Karpas-422 (cell line): ENCODE measurements at regions not wholly inside any gene's neighbourhood (a gene's known extent, or its start where the extent isn't known, plus 50 kb on each side); places are given as distances from the start of the nearest gene placed in this dataset.

Experiments used
- DNase-seq: peaks from one replicate; pipeline ENCODE4 v3.0.0-alpha.2; 2015
- H2AFZ ChIP-seq: fragments of 200-600 bp; sonication (generic); 2 replicates; pipeline ENCODE4 v1.6.1; 2014; ENCODE audit warnings: antibody characterized with exemption, low read length, mixed read lengths
- H3K27ac ChIP-seq: fragments of 200-600 bp; sonication (generic); 2 replicates; pipeline ENCODE4 v1.5.1; 2014; ENCODE audit warnings: mild to moderate bottlenecking, low read length, moderate library complexity
- H3K27me3 ChIP-seq: fragments of 200-600 bp; sonication (generic); 2 replicates; pipeline ENCODE4 v1.6.1; 2014; ENCODE audit warnings: low read length, mixed read lengths
- H3K36me3 ChIP-seq: fragments of 200-600 bp; sonication (generic); 2 replicates; pipeline ENCODE4 v1.6.1; 2014; ENCODE audit warnings: low read length, mixed read lengths; ENCODE audit not compliant: insufficient read depth
- H3K4me1 ChIP-seq: fragments of 200-600 bp; sonication (generic); 2 replicates; pipeline ENCODE4 v1.6.1; 2014; ENCODE audit warnings: mild to moderate bottlenecking, low read length, mixed read lengths
- H3K4me2 ChIP-seq: fragments of 200-600 bp; sonication (generic); 2 replicates; pipeline ENCODE4 v1.6.1; 2014; ENCODE audit warnings: low read length, low read depth, mild to moderate bottlenecking; ENCODE audit not compliant: poor library complexity, severe bottlenecking
- H3K4me3 ChIP-seq: fragments of 200-600 bp; sonication (generic); 2 replicates; pipeline ENCODE4 v1.5.1; 2014; ENCODE audit warnings: mild to moderate bottlenecking, antibody characterized with exemption, low read length, mixed read lengths
- H3K79me2 ChIP-seq: fragments of 200-600 bp; sonication (generic); 2 replicates; pipeline ENCODE4 v1.6.1; 2014; ENCODE audit warnings: mild to moderate bottlenecking, low read length, mixed read lengths
- H3K9ac ChIP-seq: fragments of 200-600 bp; sonication (generic); 2 replicates; pipeline ENCODE4 v1.6.0; 2014; ENCODE audit warnings: low read length
- H3K9me2 ChIP-seq: fragments of 200-600 bp; sonication (generic), shearing (Covaris generic); replicated peaks from 2 replicates; pipeline ENCODE4 v1.6.0; 2014; ENCODE audit warnings: mild to moderate bottlenecking, low read length, moderate library complexity; ENCODE audit not compliant: insufficient read depth
- H3K9me3 ChIP-seq: fragments of 300-700, 200-600 bp; sonication (generic); 2 replicates; pipeline ENCODE4 v1.6.1; 2014; ENCODE audit warnings: low read length, mixed read lengths
- H4K20me1 ChIP-seq: fragments of 200-600 bp; sonication (generic); 2 replicates; pipeline ENCODE4 v1.6.1; 2014; ENCODE audit warnings: mild to moderate bottlenecking, antibody characterized with exemption, low read length, low read depth; ENCODE audit not compliant: insufficient read depth

- Histone ChIP-seq H3K79me2 (no peaks in the 10 kb centered on the region), H3K27ac (no peak overlapping the region), H3K4me2 (no peak overlapping the region), H3K9ac (no peak overlapping the region), H3K36me3 (no peaks in the 10 kb centered on the region), H4K20me1 (no peaks in the 10 kb centered on the region), H3K9me3 (no peaks in the 10 kb centered on the region), H3K9me2 (no peaks in the 10 kb centered on the region), H3K4me3 (no peak overlapping the region), H3K4me1 (no peaks in the 10 kb centered on the region), H3K27me3 (no peaks in the 10 kb centered on the region), H2AFZ (no peak overlapping the region)
- DNase-seq: no peak
Measured at GRCh38 chr2:5121121-5121520, 571.1 kb upstream of the SOX11 start.

- H3K36me3 ChIP-seq: no peaks in the 10 kb centered on the region
- H3K79me2 ChIP-seq: no peaks in the 10 kb centered on the region
- H3K4me1 ChIP-seq: no peaks in the 10 kb centered on the region
- no peaks in the 10 kb centered on the region for H4K20me1 ChIP-seq
- H3K4me2 ChIP-seq: no peak overlapping the region
- H3K27ac ChIP-seq: no peak overlapping the region
- H3K9me2 ChIP-seq: no peaks in the 10 kb centered on the region
- H3K9me3 ChIP-seq: no peaks in the 10 kb centered on the region
- H3K9ac ChIP-seq: no peak overlapping the region
- H3K27me3 ChIP-seq: no peaks in the 10 kb centered on the region
- H3K4me3 ChIP-seq: no peak overlapping the region
- no peak overlapping the region for H2AFZ ChIP-seq
- DNase-seq: peak; percentile 42
Measured at GRCh38 chr2:5121642-5122041, 570.5 kb upstream of the SOX11 start.

- no peak overlapping the region for H3K4me3 ChIP-seq
- no peak for DNase-seq
- H3K79me2 ChIP-seq: no peaks in the 10 kb centered on the region
- no peaks in the 10 kb centered on the region for H4K20me1 ChIP-seq
- H3K36me3 ChIP-seq: no peaks in the 10 kb centered on the region
- no peak overlapping the region for H3K9ac ChIP-seq
- no peak overlapping the region for H3K4me2 ChIP-seq
- no peaks in the 10 kb centered on the region for H3K27me3 ChIP-seq
- no peak overlapping the region for H2AFZ ChIP-seq
- H3K27ac ChIP-seq: no peak overlapping the region
- H3K9me2 ChIP-seq: no peaks in the 10 kb centered on the region
- H3K9me3 ChIP-seq: no peaks in the 10 kb centered on the region
- no peaks in the 10 kb centered on the region for H3K4me1 ChIP-seq
Measured at GRCh38 chr2:5123582-5124196, 568.5 kb upstream of the SOX11 start.

- Histone ChIP-seq H3K27ac (no peak overlapping the region), H4K20me1 (no peaks in the 10 kb centered on the region), H3K79me2 (no peaks in the 10 kb centered on the region), H3K4me1 (no peaks in the 10 kb centered on the region), H3K27me3 (no peaks in the 10 kb centered on the region), H3K9ac (no peak overlapping the region), H3K9me2 (0 out of 2 replicates have a peak, but pooled peaks cover 3% of the 10 kb centered on the region), H3K36me3 (no peaks in the 10 kb centered on the region), H3K4me3 (no peak overlapping the region), H3K9me3 (no peaks in the 10 kb centered on the region), H2AFZ (no peak overlapping the region), H3K4me2 (no peak overlapping the region)
- no peak for DNase-seq
Measured at GRCh38 chr2:5125017-5125730, 567.0 kb upstream of the SOX11 start.

GRCh38 chr2:5132281-5132680, 559.9 kb upstream of the SOX11 start:
- no peaks in the 10 kb centered on the region for H3K9me3 ChIP-seq
- H3K9ac ChIP-seq: no peak overlapping the region
- no peaks in the 10 kb centered on the region for H3K27me3 ChIP-seq
- H2AFZ ChIP-seq: no peak overlapping the region
- H3K9me2 ChIP-seq: 0 out of 2 replicates have a peak, but pooled peaks cover 3% of the 10 kb centered on the region
- no peaks in the 10 kb centered on the region for H3K4me1 ChIP-seq
- H4K20me1 ChIP-seq: no peaks in the 10 kb centered on the region
- no peak overlapping the region for H3K4me3 ChIP-seq
- no peaks in the 10 kb centered on the region for H3K36me3 ChIP-seq
- H3K79me2 ChIP-seq: no peaks in the 10 kb centered on the region
- no peak overlapping the region for H3K4me2 ChIP-seq
- H3K27ac ChIP-seq: no peak overlapping the region
- DNase-seq: no peak

GRCh38 chr2:5140347-5140746, 551.8 kb upstream of the SOX11 start:
- Histone ChIP-seq H3K79me2 (no peaks in the 10 kb centered on the region), H3K9ac (no peak overlapping the region), H3K27me3 (no peaks in the 10 kb centered on the region; the same call in 1 of the 2 replicates), H2AFZ (no peak overlapping the region), H3K4me2 (no peak overlapping the region), H3K27ac (no peak overlapping the region), H3K4me1 (no peaks in the 10 kb centered on the region), H4K20me1 (no peaks in the 10 kb centered on the region), H3K9me2 (no peaks in the 10 kb centered on the region), H3K4me3 (no peak overlapping the region), H3K36me3 (no peaks in the 10 kb centered on the region), H3K9me3 (no peaks in the 10 kb centered on the region)
- DNase-seq: no peak

GRCh38 chr2:5144159-5144558, 548.0 kb upstream of the SOX11 start:
- H2AFZ ChIP-seq: no peak overlapping the region
- no peaks in the 10 kb centered on the region for H3K4me1 ChIP-seq
- no peaks in the 10 kb centered on the region for H3K36me3 ChIP-seq
- H3K9me3 ChIP-seq: no peaks in the 10 kb centered on the region
- H3K27me3 ChIP-seq: no peaks in the 10 kb centered on the region; the same call in 1 of the 2 replicates
- no peaks in the 10 kb centered on the region for H4K20me1 ChIP-seq
- no peaks in the 10 kb centered on the region for H3K79me2 ChIP-seq
- H3K4me2 ChIP-seq: no peak overlapping the region
- H3K4me3 ChIP-seq: no peak overlapping the region
- H3K9ac ChIP-seq: no peak overlapping the region
- DNase-seq: no peak
- no peaks in the 10 kb centered on the region for H3K9me2 ChIP-seq
- H3K27ac ChIP-seq: no peak overlapping the region

GRCh38 chr2:5145053-5145452, 547.1 kb upstream of the SOX11 start:
- H3K9me3 ChIP-seq: no peaks in the 10 kb centered on the region
- no peaks in the 10 kb centered on the region; the same call in 1 of the 2 replicates for H3K27me3 ChIP-seq
- no peak for DNase-seq
- no peaks in the 10 kb centered on the region for H3K36me3 ChIP-seq
- H3K4me2 ChIP-seq: no peak overlapping the region
- H2AFZ ChIP-seq: no peak overlapping the region
- no peaks in the 10 kb centered on the region for H3K9me2 ChIP-seq
- H4K20me1 ChIP-seq: no peaks in the 10 kb centered on the region
- no peak overlapping the region for H3K9ac ChIP-seq
- H3K79me2 ChIP-seq: no peaks in the 10 kb centered on the region
- H3K27ac ChIP-seq: no peak overlapping the region
- no peak overlapping the region for H3K4me3 ChIP-seq
- no peaks in the 10 kb centered on the region for H3K4me1 ChIP-seq
